HCT116 (cell line): ENCODE measurements at regions not wholly inside any gene's neighbourhood (a gene's known extent, or its start where the extent isn't known, plus 50 kb on each side); places are given as distances from the start of the nearest gene placed in this dataset.
A peak's percentile ranks its signal among the peaks of the same experiment; 100 is the strongest.

Experiments
- ATAC-seq: fragments of 200-7000 bp; cut with Tn5 transposase; 2 replicates; pipeline ENCODE4 v1.9.1; 2020; ENCODE audit warnings: mild to moderate bottlenecking, moderate library complexity
- BruUV-seq: library from RNA; stranded (reverse); fragments of 400-500 nt; replicated peaks from 2 replicates; lab custom pipeline; 2021; lab: Mats Ljungman, UMichigan
- CTCF ChIA-PET: fragments of 300-600 bp; sonication (Branson Sonifier 250); formaldehyde crosslinking; loops from one replicate; lab custom pipeline; 2021; ENCODE audit warnings: antibody characterized with exemption; lab: Charles Lee
- POLR2A ChIA-PET: fragments of 300-600, 350-600 bp; sonication (Branson Sonifier 250); formaldehyde crosslinking; loops from one replicate; lab custom pipeline; 2021; ENCODE audit warnings: antibody characterized with exemption; lab: Charles Lee
- RAD21 ChIA-PET, 2 experiments: fragments of 300-600 bp; sonication (Branson Sonifier 250); formaldehyde crosslinking; loops; one replicate each; lab custom pipeline; 2023; ENCODE audit warnings: low total read pairs in 2 of 2; ENCODE audit not compliant: uncharacterized antibody in 2 of 2, unreplicated experiment in 2 of 2, low non-redundant PET in 1 of 2; lab: Charles Lee
- DNase-seq: peaks from one replicate; pipeline ENCODE4 v3.0.0-alpha.2; 2010; ENCODE audit warnings: low read depth, low spot score
- H2AFZ ChIP-seq: fragments of 200-600 bp; shearing (Covaris generic), sonication (generic); 2 replicates; pipeline ENCODE4 v1.6.1; 2017; ENCODE audit warnings: low read depth, mixed run types, mixed read lengths, antibody characterized with exemption, low read length; ENCODE audit not compliant: poor library complexity, severe bottlenecking
- H3K27ac ChIP-seq: 2 replicates; pipeline ENCODE4 v1.5.1; 2012; ENCODE audit warnings: low read depth, low read length
- H3K27me3 ChIP-seq: fragments of 200-600 bp; sonication (generic); 2 replicates; pipeline ENCODE4 v1.6.1; 2016; ENCODE audit warnings: mixed run types, low read length, mixed read lengths; ENCODE audit not compliant: insufficient read depth
- H3K36me3 ChIP-seq, 2 experiments: fragments of 200-500 bp in 1 of 2; fragments of 200-600 bp in 1 of 2; sonication (Bioruptor generic) in 1 of 2; sonication (generic) in 1 of 2; 2 replicates each; pipeline versions ENCODE4 v1.5.1 to v1.6.1; 2014 to 2016; ENCODE audit warnings: low read length in 2 of 2, inconsistent platforms in 1 of 2, mixed read lengths in 1 of 2, mixed run types in 1 of 2; ENCODE audit not compliant: insufficient read depth in 2 of 2, control insufficient read depth in 1 of 2
- H3K4me1 ChIP-seq, 2 experiments: fragments of 200-600 bp in 1 of 2; sonication (generic) in 1 of 2; 2 replicates each; pipeline versions ENCODE4 v1.5.1 to v1.6.1; 2012 to 2017; ENCODE audit warnings: low read length in 2 of 2, inconsistent platforms in 1 of 2, mild to moderate bottlenecking in 1 of 2, mixed read lengths in 1 of 2, mixed run types in 1 of 2, moderate library complexity in 1 of 2; ENCODE audit not compliant: insufficient read depth in 2 of 2, control insufficient read depth in 1 of 2
- H3K4me2 ChIP-seq: fragments of 200-600 bp; sonication (generic); 2 replicates; pipeline ENCODE4 v1.6.1; 2017; ENCODE audit warnings: mixed run types, low read length, mixed read lengths
- H3K4me3 ChIP-seq, 2 experiments: fragments of 200-600 bp in 1 of 2; sonication (generic) in 1 of 2; replicated peaks in 1 of 2; 2 replicates each; pipeline ENCODE4 v1.5.1; 2011 to 2016; ENCODE audit warnings: low read length in 2 of 2, control low read depth in 1 of 2, low read depth in 1 of 2, mild to moderate bottlenecking in 1 of 2, mixed read lengths in 1 of 2, mixed run types in 1 of 2
- H3K79me2 ChIP-seq: fragments of 200-600 bp; sonication (generic); 2 replicates; pipeline ENCODE4 v1.6.1; 2017; ENCODE audit warnings: mild to moderate bottlenecking, mixed run types, low read length, moderate library complexity, mixed read lengths; ENCODE audit not compliant: insufficient read depth
- H3K9ac ChIP-seq: fragments of 200-600 bp; sonication (generic); 2 replicates; pipeline ENCODE4 v1.6.1; 2016; ENCODE audit warnings: low read length, mixed read lengths
- H3K9me2 ChIP-seq: fragments of 200-600 bp; sonication (generic), shearing (Covaris generic); 2 replicates; pipeline ENCODE4 v1.6.1; 2017; ENCODE audit warnings: mixed run types, mild to moderate bottlenecking, moderate library complexity; ENCODE audit not compliant: insufficient read depth
- H3K9me3 ChIP-seq, 2 experiments: fragments of 200-500 bp in 1 of 2; fragments of 200-600 bp in 1 of 2; sonication (Bioruptor generic) in 1 of 2; sonication (generic) in 1 of 2; 2 replicates each; pipeline ENCODE4 v1.6.1; 2014 to 2017; ENCODE audit warnings: low read length in 2 of 2, mixed read lengths in 2 of 2, inconsistent platforms in 1 of 2, low read depth in 1 of 2, mild to moderate bottlenecking in 1 of 2, mixed run types in 1 of 2, moderate library complexity in 1 of 2; ENCODE audit not compliant: control insufficient read depth in 1 of 2, insufficient read depth in 1 of 2
- H4K20me1 ChIP-seq: fragments of 200-600 bp; sonication (generic), shearing (Covaris generic); 2 replicates; pipeline ENCODE4 v1.6.1; 2017; ENCODE audit warnings: mixed run types, mild to moderate bottlenecking, moderate library complexity; ENCODE audit not compliant: insufficient read depth
- CEBPB ChIP-seq: IDR thresholded peaks from 2 replicates; pipeline ENCODE4 v1.6.1; 2012; ENCODE audit warnings: low read depth
- EGR1 ChIP-seq: IDR thresholded peaks from 2 replicates; pipeline ENCODE4 v1.6.1; 2012; ENCODE audit warnings: low read depth
- ELF1 ChIP-seq: IDR thresholded peaks from 2 replicates; pipeline ENCODE4 v1.6.1; 2012; ENCODE audit warnings: low read depth, borderline replicate concordance
- EZH2 ChIP-seq: fragments of 200-600 bp; sonication (generic); IDR thresholded peaks from 2 replicates; pipeline ENCODE4 v1.6.1; 2017; ENCODE audit warnings: antibody characterized with exemption, mixed run types
- EZH2phosphoT487 ChIP-seq: fragments of 200-600 bp; IDR thresholded peaks from 2 replicates; pipeline ENCODE4 v1.6.1; 2018; ENCODE audit warnings: antibody characterized with exemption, borderline replicate concordance
- FOSL1 ChIP-seq: IDR thresholded peaks from 2 replicates; pipeline ENCODE4 v1.6.1; 2012; ENCODE audit warnings: low read depth
- POLR2A ChIP-seq: IDR thresholded peaks from 2 replicates; pipeline ENCODE4 v1.7.0; 2011; ENCODE audit warnings: borderline replicate concordance; ENCODE audit not compliant: insufficient read depth, insufficient read length; ENCODE audit errors: extremely low read depth
- SIN3A ChIP-seq: IDR thresholded peaks from 2 replicates; pipeline ENCODE4 v1.6.1; 2012; ENCODE audit warnings: low read depth
- SRF ChIP-seq: IDR thresholded peaks from 2 replicates; pipeline ENCODE4 v1.6.1; 2012; ENCODE audit warnings: low read depth
- intact Hi-C: fragments of 100-400 bp; cut with micrococcal nuclease; formaldehyde crosslinking; loops from 2 replicates; pipeline ENCODE4 v1.10.0; 2022
- TF ChIP-seq, protein P1 (sequence below): IDR thresholded peaks from 2 replicates; pipeline ENCODE4 v1.6.1; 2011; ENCODE audit warnings: mild to moderate bottlenecking, low read length, moderate library complexity; ENCODE audit not compliant: insufficient replicate concordance; ENCODE audit errors: extremely low read depth
- TF ChIP-seq, protein P2 (sequence below): IDR thresholded peaks from 2 replicates; pipeline ENCODE4 v1.6.1; 2012
- TF ChIP-seq, protein P3 (sequence below): IDR thresholded peaks from 2 replicates; pipeline ENCODE4 v1.6.1; 2012; ENCODE audit warnings: low read depth
- TF ChIP-seq, protein P4 (sequence below), 3 experiments: fragments of 200-600 bp in 1 of 3; sonication (generic) in 1 of 3; IDR thresholded peaks in 2 of 3; conservative IDR thresholded peaks in 1 of 3; 2 replicates each; pipeline ENCODE4 v1.5.1; 2012 to 2017; ENCODE audit warnings: low read depth in 2 of 3, low read length in 2 of 3, antibody characterized with exemption in 1 of 3, borderline replicate concordance in 1 of 3, control low read depth in 1 of 3, mild to moderate bottlenecking in 1 of 3, mixed read lengths in 1 of 3, mixed run types in 1 of 3, moderate library complexity in 1 of 3; ENCODE audit not compliant: insufficient read depth in 1 of 3

DNA sequence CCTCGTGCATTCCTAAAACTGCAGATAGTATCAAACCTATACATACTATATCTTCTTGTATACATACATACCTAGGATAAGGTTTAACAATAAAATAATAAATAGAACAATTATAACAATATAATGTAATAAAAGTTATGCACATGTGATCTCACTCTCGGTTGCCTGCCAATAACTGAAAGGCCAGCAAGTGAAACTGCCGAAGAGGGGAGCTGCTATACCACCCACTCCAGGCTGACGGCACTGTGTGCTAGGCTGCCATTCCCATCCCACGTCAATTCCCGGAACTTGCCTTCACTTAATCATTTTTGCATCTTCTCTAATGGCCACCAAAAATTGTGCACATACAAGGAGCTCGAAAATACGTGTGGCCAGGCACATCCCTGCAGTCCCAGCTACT, 451.1 kb upstream of the FAT1 start (continued):
- TF ChIP-seq EZH2phosphoT487 (no peak), SIN3A (no peak), SRF (no peak)

DNA sequence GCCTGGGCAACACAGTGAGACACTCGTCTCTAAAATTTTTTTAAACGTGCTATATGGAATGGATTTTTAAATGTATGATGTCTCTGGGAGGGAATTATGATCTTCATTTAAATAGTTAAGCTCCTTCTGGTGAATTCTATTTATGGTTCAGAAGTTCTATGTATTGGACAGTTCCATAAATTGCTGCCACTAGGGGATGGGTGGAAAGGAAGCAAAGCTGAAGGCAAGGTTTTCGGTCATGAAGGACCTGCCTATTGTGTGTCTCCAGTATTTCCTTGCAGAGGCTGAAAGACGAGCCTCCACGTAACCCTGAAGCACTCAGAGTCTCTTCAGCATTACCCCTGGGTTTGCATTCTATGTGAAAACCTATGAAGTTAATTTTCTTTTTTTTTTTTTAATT, 451.5 kb upstream of the FAT1 start:
- Histone ChIP-seq H2AFZ (no peak overlapping the region), H3K9ac (no peak overlapping the region), H3K36me3 (no peaks in the 10 kb centered on the region), H3K79me2 (no peaks in the 10 kb centered on the region), H3K9me3 (no peaks in the 10 kb centered on the region), H3K27ac (no peak overlapping the region), H3K4me2 (no peak overlapping the region), H3K27me3 (no peaks in the 10 kb centered on the region), H3K4me3 (no peak overlapping the region), H3K9me2 (no peaks in the 10 kb centered on the region), H4K20me1 (no peaks in the 10 kb centered on the region), H3K4me1 (peaks cover 0 to 9% of the 10 kb centered on the region in 2 experiments; a peak in 3 of 4 replicates)
- intact Hi-C loops = no loop called here
- BruUV-seq = no TSS peak
- CTCF ChIA-PET = interaction anchor here (0.7 to 0.8 kb wide), 2 partner anchors 9 to 15 kb away, joined by 3 to 4 read pairs; no protein-coding TSS in a partner anchor
- DNase-seq (no peak), ATAC-seq (0 out of 2 replicates have a peak, but pooled peaks have one; percentile 53)
- POLR2A ChIA-PET = no interaction called here
- TF ChIP-seq, protein P1, sequence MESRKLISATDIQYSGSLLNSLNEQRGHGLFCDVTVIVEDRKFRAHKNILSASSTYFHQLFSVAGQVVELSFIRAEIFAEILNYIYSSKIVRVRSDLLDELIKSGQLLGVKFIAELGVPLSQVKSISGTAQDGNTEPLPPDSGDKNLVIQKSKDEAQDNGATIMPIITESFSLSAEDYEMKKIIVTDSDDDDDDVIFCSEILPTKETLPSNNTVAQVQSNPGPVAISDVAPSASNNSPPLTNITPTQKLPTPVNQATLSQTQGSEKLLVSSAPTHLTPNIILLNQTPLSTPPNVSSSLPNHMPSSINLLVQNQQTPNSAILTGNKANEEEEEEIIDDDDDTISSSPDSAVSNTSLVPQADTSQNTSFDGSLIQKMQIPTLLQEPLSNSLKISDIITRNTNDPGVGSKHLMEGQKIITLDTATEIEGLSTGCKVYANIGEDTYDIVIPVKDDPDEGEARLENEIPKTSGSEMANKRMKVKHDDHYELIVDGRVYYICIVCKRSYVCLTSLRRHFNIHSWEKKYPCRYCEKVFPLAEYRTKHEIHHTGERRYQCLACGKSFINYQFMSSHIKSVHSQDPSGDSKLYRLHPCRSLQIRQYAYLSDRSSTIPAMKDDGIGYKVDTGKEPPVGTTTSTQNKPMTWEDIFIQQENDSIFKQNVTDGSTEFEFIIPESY = no peak
- TF ChIP-seq FOSL1 (no peak), CEBPB (no peak), ELF1 (no peak), POLR2A (no peak), EZH2 (no peak), EGR1 (no peak)
- TF ChIP-seq, protein P2, sequence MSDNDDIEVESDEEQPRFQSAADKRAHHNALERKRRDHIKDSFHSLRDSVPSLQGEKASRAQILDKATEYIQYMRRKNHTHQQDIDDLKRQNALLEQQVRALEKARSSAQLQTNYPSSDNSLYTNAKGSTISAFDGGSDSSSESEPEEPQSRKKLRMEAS = no peak
- TF ChIP-seq, protein P3, sequence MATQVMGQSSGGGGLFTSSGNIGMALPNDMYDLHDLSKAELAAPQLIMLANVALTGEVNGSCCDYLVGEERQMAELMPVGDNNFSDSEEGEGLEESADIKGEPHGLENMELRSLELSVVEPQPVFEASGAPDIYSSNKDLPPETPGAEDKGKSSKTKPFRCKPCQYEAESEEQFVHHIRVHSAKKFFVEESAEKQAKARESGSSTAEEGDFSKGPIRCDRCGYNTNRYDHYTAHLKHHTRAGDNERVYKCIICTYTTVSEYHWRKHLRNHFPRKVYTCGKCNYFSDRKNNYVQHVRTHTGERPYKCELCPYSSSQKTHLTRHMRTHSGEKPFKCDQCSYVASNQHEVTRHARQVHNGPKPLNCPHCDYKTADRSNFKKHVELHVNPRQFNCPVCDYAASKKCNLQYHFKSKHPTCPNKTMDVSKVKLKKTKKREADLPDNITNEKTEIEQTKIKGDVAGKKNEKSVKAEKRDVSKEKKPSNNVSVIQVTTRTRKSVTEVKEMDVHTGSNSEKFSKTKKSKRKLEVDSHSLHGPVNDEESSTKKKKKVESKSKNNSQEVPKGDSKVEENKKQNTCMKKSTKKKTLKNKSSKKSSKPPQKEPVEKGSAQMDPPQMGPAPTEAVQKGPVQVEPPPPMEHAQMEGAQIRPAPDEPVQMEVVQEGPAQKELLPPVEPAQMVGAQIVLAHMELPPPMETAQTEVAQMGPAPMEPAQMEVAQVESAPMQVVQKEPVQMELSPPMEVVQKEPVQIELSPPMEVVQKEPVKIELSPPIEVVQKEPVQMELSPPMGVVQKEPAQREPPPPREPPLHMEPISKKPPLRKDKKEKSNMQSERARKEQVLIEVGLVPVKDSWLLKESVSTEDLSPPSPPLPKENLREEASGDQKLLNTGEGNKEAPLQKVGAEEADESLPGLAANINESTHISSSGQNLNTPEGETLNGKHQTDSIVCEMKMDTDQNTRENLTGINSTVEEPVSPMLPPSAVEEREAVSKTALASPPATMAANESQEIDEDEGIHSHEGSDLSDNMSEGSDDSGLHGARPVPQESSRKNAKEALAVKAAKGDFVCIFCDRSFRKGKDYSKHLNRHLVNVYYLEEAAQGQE = peak; percentile 26
- TF ChIP-seq, protein P4, sequence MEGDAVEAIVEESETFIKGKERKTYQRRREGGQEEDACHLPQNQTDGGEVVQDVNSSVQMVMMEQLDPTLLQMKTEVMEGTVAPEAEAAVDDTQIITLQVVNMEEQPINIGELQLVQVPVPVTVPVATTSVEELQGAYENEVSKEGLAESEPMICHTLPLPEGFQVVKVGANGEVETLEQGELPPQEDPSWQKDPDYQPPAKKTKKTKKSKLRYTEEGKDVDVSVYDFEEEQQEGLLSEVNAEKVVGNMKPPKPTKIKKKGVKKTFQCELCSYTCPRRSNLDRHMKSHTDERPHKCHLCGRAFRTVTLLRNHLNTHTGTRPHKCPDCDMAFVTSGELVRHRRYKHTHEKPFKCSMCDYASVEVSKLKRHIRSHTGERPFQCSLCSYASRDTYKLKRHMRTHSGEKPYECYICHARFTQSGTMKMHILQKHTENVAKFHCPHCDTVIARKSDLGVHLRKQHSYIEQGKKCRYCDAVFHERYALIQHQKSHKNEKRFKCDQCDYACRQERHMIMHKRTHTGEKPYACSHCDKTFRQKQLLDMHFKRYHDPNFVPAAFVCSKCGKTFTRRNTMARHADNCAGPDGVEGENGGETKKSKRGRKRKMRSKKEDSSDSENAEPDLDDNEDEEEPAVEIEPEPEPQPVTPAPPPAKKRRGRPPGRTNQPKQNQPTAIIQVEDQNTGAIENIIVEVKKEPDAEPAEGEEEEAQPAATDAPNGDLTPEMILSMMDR (IDR thresholded peaks at IDR 0.05 in 2 of 3, conservative IDR thresholded peaks at IDR 0.05 in 1 of 3; ENCODE audit: borderline replicate concordance in 1 of 3, insufficient read depth in 1 of 3, low read depth in 2 of 3, low read length in 2 of 3) = peak in 2 of 3 experiments; percentile 26 to 40; a peak in 3 of 6 replicates
- RAD21 ChIA-PET = interaction anchor here in 1 of 2 experiments (0.6 kb wide), 1 partner anchor 679 kb away, joined by 3 read pairs; no protein-coding TSS in a partner anchor
